ENCODE measurements at regions not wholly inside any gene's neighbourhood (a gene's known extent, or its start where the extent isn't known, plus 50 kb on each side); places are given as distances from the start of the nearest gene placed in this dataset.

DNA sequence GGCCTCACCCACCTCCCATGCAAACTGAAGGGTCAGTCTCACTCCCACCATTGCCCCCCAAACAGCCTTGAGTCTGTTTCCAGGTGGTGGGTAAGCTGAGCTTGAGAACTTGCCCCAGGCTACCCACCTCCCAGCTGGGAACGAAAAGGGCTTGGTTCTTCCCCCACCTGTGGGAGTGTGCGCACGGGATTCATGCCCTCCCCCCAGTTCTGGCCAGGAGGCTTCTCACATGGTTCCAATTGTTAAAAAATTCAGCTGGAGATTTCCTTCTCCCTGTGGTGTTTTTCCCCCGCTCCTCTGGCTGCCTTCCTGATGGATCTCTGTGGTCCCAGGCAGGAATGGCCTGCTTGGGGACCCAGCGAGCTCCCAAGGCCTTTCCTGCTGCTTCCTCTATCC lies 81.8 kb upstream of the C21orf91 start:
- CTCF ChIA-PET: interaction anchor here (0.5 to 2.9 kb wide), 8 partner anchors 16 to 234 kb away, joined by 3 to 18 read pairs (median 4); no protein-coding TSS in a partner anchor
- Mint-ChIP-seq H3K27ac (ENCODE audit: low read depth, unreplicated experiment) (no peak overlapping the region), H3K4me1 (ENCODE audit: insufficient read depth, unreplicated experiment) (peaks cover 12% of the 10 kb centered on the region), H3K36me3 (ENCODE audit: insufficient read depth, unreplicated experiment) (no peaks in the 10 kb centered on the region), H3K9me3 (ENCODE audit: unreplicated experiment) (no peaks in the 10 kb centered on the region), H3K4me3 (ENCODE audit: unreplicated experiment) (no peak overlapping the region), H3K27me3 (ENCODE audit: insufficient read depth, unreplicated experiment) (no peaks in the 10 kb centered on the region)
- POLR2A ChIA-PET: interaction anchor here (1.5 kb wide), 1 partner anchor 83 kb away, joined by 7 read pairs; the partner anchor contains the start of gene C21orf91
- intact Hi-C loops (cut with micrococcal nuclease): no loop called here
- DNase-seq (ENCODE audit: unreplicated experiment): no peak
- no TSS peak for BruUV-seq (replicated peaks)
- TF ChIP-seq CTCF (IDR thresholded peaks at IDR 0.05; ENCODE audit: unreplicated experiment): no peak

DNA sequence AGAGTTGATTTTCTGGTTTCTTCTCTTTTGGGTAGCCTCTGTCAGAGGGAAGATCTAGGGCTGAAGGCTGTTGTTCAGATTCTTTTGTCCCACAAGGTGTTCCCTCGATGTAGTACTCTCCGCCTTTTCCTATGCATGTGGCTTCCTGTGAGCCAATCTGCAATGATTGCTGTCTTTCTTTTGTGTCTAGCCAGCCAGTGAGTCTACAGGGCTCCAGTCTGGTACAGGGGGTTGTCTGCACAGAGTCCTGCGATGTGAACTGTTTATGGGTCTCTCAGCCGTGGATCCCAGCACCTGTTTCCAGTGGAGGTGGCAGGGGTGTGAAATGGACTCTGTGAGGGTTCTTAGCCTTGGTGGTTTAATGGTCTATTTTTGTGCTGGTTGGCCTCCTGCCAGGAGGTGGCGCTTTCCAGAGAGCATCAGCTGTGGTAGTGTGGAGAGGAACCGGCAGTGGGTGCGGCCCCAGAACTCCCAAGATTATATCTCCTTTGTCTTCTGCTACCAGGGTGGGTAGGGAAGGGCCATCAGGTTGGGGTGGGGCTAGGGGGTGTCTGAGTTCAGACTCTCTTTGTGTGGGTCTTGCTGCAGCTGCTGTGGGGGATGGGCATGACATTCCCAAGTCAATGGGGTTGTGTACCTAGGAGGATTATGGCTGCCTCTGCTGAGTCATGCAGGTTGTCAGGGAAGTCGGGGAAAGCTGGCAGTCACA lies 81.3 kb upstream of the C21orf91 start:
- BruUV-seq (replicated peaks): no TSS peak
- intact Hi-C loops (cut with micrococcal nuclease): no loop called here
- no peak for TF ChIP-seq CTCF (IDR thresholded peaks at IDR 0.05; ENCODE audit: unreplicated experiment)
- H3K27ac Mint-ChIP-seq (ENCODE audit: low read depth, unreplicated experiment): no peak overlapping the region
- H3K36me3 Mint-ChIP-seq (ENCODE audit: insufficient read depth, unreplicated experiment): no peaks in the 10 kb centered on the region
- CTCF ChIA-PET: interaction anchor here (0.5 to 2.9 kb wide), 6 partner anchors 16 to 226 kb away, joined by 3 to 18 read pairs (median 6); no protein-coding TSS in a partner anchor
- no peak for DNase-seq (ENCODE audit: unreplicated experiment)
- H3K27me3 Mint-ChIP-seq (ENCODE audit: insufficient read depth, unreplicated experiment): no peaks in the 10 kb centered on the region
- POLR2A ChIA-PET: interaction anchor here (0.6 to 1.5 kb wide), 2 partner anchors 82 to 219 kb away, joined by 3 to 7 read pairs; partner anchors contain the start of gene C21orf91
- H3K9me3 Mint-ChIP-seq (ENCODE audit: unreplicated experiment): no peaks in the 10 kb centered on the region
- H3K4me3 Mint-ChIP-seq (ENCODE audit: unreplicated experiment): no peak overlapping the region
- peaks cover 12% of the 10 kb centered on the region for H3K4me1 Mint-ChIP-seq (ENCODE audit: insufficient read depth, unreplicated experiment)

GRCh38 chr21:17889171-17889570 lies 70.0 kb upstream of the C21orf91 start:
- no TSS peak for BruUV-seq (replicated peaks)
- Mint-ChIP-seq H3K4me3 (ENCODE audit: unreplicated experiment) (no peak overlapping the region), H3K27ac (ENCODE audit: low read depth, unreplicated experiment) (no peak overlapping the region), H3K4me1 (ENCODE audit: insufficient read depth, unreplicated experiment) (no peaks in the 10 kb centered on the region), H3K9me3 (ENCODE audit: unreplicated experiment) (no peaks in the 10 kb centered on the region), H3K36me3 (ENCODE audit: insufficient read depth, unreplicated experiment) (no peaks in the 10 kb centered on the region), H3K27me3 (ENCODE audit: insufficient read depth, unreplicated experiment) (no peaks in the 10 kb centered on the region)
- intact Hi-C loops (cut with micrococcal nuclease): no loop called here
- CTCF ChIA-PET: interaction anchor here (0.6 to 1.4 kb wide), 5 partner anchors 11 to 200 kb away, joined by 3 to 7 read pairs (median 4); no protein-coding TSS in a partner anchor
- TF ChIP-seq CTCF (IDR thresholded peaks at IDR 0.05; ENCODE audit: unreplicated experiment): no peak
- POLR2A ChIA-PET: no interaction called here
- DNase-seq (ENCODE audit: unreplicated experiment): no peak

DNA sequence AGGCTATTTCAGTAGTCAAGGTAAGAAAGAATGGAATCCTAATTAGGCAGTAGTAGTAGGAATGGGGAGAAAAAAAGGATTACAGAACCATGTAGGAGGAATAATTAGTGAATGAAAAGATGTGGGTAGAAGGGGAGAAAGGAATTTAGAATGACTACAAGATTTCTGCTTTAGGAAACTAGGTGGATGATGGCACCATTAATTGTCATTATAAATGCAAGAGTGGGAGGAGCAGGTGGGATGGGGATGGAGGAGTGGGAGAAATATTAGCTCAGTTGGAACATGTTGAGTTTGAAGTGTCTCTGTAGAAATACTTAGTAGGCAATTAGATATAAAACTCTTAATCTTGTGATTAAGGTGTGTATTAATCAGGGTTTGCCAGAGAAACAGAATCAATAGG lies 50.0 kb upstream of the C21orf91 start:
- Mint-ChIP-seq H3K9me3 (ENCODE audit: unreplicated experiment) (peaks cover 8% of the 10 kb centered on the region), H3K4me1 (ENCODE audit: insufficient read depth, unreplicated experiment) (no peaks in the 10 kb centered on the region), H3K36me3 (ENCODE audit: insufficient read depth, unreplicated experiment) (no peaks in the 10 kb centered on the region), H3K27me3 (ENCODE audit: insufficient read depth, unreplicated experiment) (no peaks in the 10 kb centered on the region), H3K4me3 (ENCODE audit: unreplicated experiment) (no peak overlapping the region), H3K27ac (ENCODE audit: low read depth, unreplicated experiment) (no peak overlapping the region)
- ChIA-PET POLR2A (no interaction called here), CTCF (interaction anchor here (0.6 kb wide), 1 partner anchor 1390 kb away, joined by 3 read pairs; no protein-coding TSS in a partner anchor)
- BruUV-seq (replicated peaks): no TSS peak
- TF ChIP-seq CTCF (IDR thresholded peaks at IDR 0.05; ENCODE audit: unreplicated experiment): no peak
- intact Hi-C loops (cut with micrococcal nuclease): no loop called here
- DNase-seq (ENCODE audit: unreplicated experiment): no peak
